ENCODE measurements at regions not wholly inside any gene's neighbourhood (a gene's known extent, or its start where the extent isn't known, plus 50 kb on each side); places are given as distances from the start of the nearest gene placed in this dataset.

GRCh38 chr5:124932791-124933600 lies 186.6 kb upstream of the ZNF608 start:
- DNase-seq, result peak in 3 of 5 donors; percentile 30 to 46 (median 36)

GRCh38 chr5:124935065-124935464 lies 188.6 kb upstream of the ZNF608 start:
- TF ChIP-seq POLR2A (IDR thresholded peaks at IDR 0.05) (no peak), CTCF (IDR thresholded peaks at IDR 0.05) (no peak)
- no peak overlapping the region for H3K4me3 ChIP-seq
- no peaks in the 10 kb centered on the region for H3K27me3 ChIP-seq
- DNase-seq (no peak), ATAC-seq (no peak)
- 85 to 97% (median 91%) methylated on average over 4 of the region's 4 CpGs for WGBS, 4 donors
- peaks cover 0 to 7% (median 0%) of the 10 kb centered on the region in 12 donors for H3K4me1 ChIP-seq
- intact Hi-C loops (cut with DNase I), result no loop called here
- H3K36me3 ChIP-seq, result no peaks in the 10 kb centered on the region
- H3K9me3 ChIP-seq, result no peaks in the 10 kb centered on the region
- H3K27ac ChIP-seq, result no peak overlapping the region

More at GRCh38 chr5:124932791-124933600, 186.6 kb upstream of the ZNF608 start:
- H3K4me3 ChIP-seq, result no peak overlapping the region
- TF ChIP-seq POLR2A (IDR thresholded peaks at IDR 0.05) (no peak), CTCF (IDR thresholded peaks at IDR 0.05) (no peak)
- H3K9me3 ChIP-seq, result no peaks in the 10 kb centered on the region
- intact Hi-C loops (cut with DNase I), result no loop called here
- H3K36me3 ChIP-seq, result no peaks in the 10 kb centered on the region
- ATAC-seq, result peak in 3 of 4 donors; percentile 70 to 75 (median 71)
- WGBS, 4 donors, result 41 to 48% (median 43%) methylated on average over 4 of the region's 4 CpGs
- H3K4me1 ChIP-seq, result peaks cover 0 to 7% (median 0%) of the 10 kb centered on the region in 12 donors
- H3K27ac ChIP-seq, result peak overlapping the region in 1 of 12 donors; percentile 21
- no peaks in the 10 kb centered on the region for H3K27me3 ChIP-seq

GRCh38 chr5:124936626-124936933 lies 190.1 kb upstream of the ZNF608 start:
- no peaks in the 10 kb centered on the region for H3K27me3 ChIP-seq
- DNase-seq (no peak), ATAC-seq (no peak)
- no peaks in the 10 kb centered on the region for H3K36me3 ChIP-seq
- TF ChIP-seq POLR2A (IDR thresholded peaks at IDR 0.05), result no peak
- TF ChIP-seq CTCF (IDR thresholded peaks at IDR 0.05), result no peak
- no peak overlapping the region for H3K4me3 ChIP-seq
- WGBS, 4 donors, result 83 to 91% (median 90%) methylated on average over 4 of the region's 4 CpGs
- peaks cover 0 to 7% (median 0%) of the 10 kb centered on the region in 12 donors for H3K4me1 ChIP-seq
- peaks cover 0 to 12% (median 0%) of the 10 kb centered on the region in 12 donors for H3K9me3 ChIP-seq
- intact Hi-C loops (cut with DNase I), result no loop called here
- H3K27ac ChIP-seq, result no peak overlapping the region

GRCh38 chr5:124941051-124942049 lies 194.9 kb upstream of the ZNF608 start:
- DNase-seq, result no peak

More at GRCh38 chr5:124941051-124942049, 194.9 kb upstream of the ZNF608 start:
- no peak for ATAC-seq
- 79 to 88% (median 85%) methylated on average over 10 of the region's 10 CpGs for WGBS, 4 donors
- TF ChIP-seq CTCF (IDR thresholded peaks at IDR 0.05) (no peak), POLR2A (IDR thresholded peaks at IDR 0.05) (no peak)
- no peaks in the 10 kb centered on the region for H3K4me1 ChIP-seq
- H3K27me3 ChIP-seq, result no peaks in the 10 kb centered on the region
- intact Hi-C loops (cut with DNase I), result no loop called here
- peaks cover 0 to 12% (median 0%) of the 10 kb centered on the region in 12 donors for H3K9me3 ChIP-seq
- H3K27ac ChIP-seq, result no peak overlapping the region
- H3K4me3 ChIP-seq, result no peak overlapping the region
- no peaks in the 10 kb centered on the region for H3K36me3 ChIP-seq
